Psoas muscle (tissue), 7 donors: ENCODE measurements at regions not wholly inside any gene's neighbourhood (a gene's known extent, or its start where the extent isn't known, plus 50 kb on each side); places are given as distances from the start of the nearest gene placed in this dataset.

Experiments
- ATAC-seq, 4 donors: fragments of 200-7000 bp; cut with Tn5 transposase; one replicate each; pipeline ENCODE4 v1.9.1; 2020; ENCODE audit warnings: moderate library complexity in 3 of 4, mild to moderate bottlenecking in 2 of 4
- DNase-seq, 2 donors: peaks; one replicate each; pipeline ENCODE4 v3.0.0-alpha.2; 2020
- H3K27ac ChIP-seq: fragments of 200-600 bp; one replicate; pipeline ENCODE4 v1.8.0; 2022
- H3K27me3 ChIP-seq, 3 donors: fragments of 200-600 bp in 1 of 3; one replicate each; pipeline versions ENCODE4 v1.6.1 to v1.8.0; 2013 to 2022; ENCODE audit warnings: low read length in 2 of 3, mild to moderate bottlenecking in 2 of 3, moderate library complexity in 1 of 3; ENCODE audit not compliant: insufficient read depth in 3 of 3
- H3K36me3 ChIP-seq, 2 donors: fragments of 200-600 bp in 1 of 2; one replicate each; pipeline versions ENCODE4 v1.6.1 to v1.8.0; 2013 to 2022; ENCODE audit warnings: low read depth in 1 of 2, mild to moderate bottlenecking in 1 of 2, moderate library complexity in 1 of 2; ENCODE audit not compliant: insufficient read depth in 1 of 2
- H3K4me1 ChIP-seq: fragments of 200-600 bp; one replicate; pipeline ENCODE4 v1.8.0; 2022
- H3K4me3 ChIP-seq: fragments of 200-600 bp; one replicate; pipeline ENCODE4 v1.8.0; 2022; ENCODE audit warnings: mild to moderate bottlenecking
- H3K9me3 ChIP-seq: fragments of 200-600 bp; one replicate; pipeline ENCODE4 v1.8.0; 2022
- WGBS, 3 donors: extraction: QIAGEN DNeasy Blood & Tissue Kit; methylation state at CpG; one replicate each; pipeline versions ENCODE4 v1.1.6 to v1.1.7; 2013; 5-methylcytosine and 5-hydroxymethylcytosine counted together
- intact Hi-C, 2 donors: fragments of 100-400 bp; cut with DNase I; formaldehyde crosslinking; loops; one replicate each; pipeline versions ENCODE4 v1.11.0 to v1.14.2; 2022
- TF ChIP-seq, protein P1 (sequence below): fragments of 200-600 bp; IDR thresholded peaks from one replicate; pipeline ENCODE4 v1.8.0; 2022; ENCODE audit warnings: antibody characterized with exemption
- donor health status: healthy with polysubstance abuse.
- donor health status: DM: no; HTN: no; CAD: no; lungs with moderate emphysema.
- donor health status: Bipolar disorder and iron deficiency.
- donor health status: healthy.
- donor health status: DM: yes; HTN: yes; CAD: no.
- donor health status: DM: no; HTN: no; CAD: no.
- donor health status: DM: yes; HTN: yes; CAD: no.

DNA sequence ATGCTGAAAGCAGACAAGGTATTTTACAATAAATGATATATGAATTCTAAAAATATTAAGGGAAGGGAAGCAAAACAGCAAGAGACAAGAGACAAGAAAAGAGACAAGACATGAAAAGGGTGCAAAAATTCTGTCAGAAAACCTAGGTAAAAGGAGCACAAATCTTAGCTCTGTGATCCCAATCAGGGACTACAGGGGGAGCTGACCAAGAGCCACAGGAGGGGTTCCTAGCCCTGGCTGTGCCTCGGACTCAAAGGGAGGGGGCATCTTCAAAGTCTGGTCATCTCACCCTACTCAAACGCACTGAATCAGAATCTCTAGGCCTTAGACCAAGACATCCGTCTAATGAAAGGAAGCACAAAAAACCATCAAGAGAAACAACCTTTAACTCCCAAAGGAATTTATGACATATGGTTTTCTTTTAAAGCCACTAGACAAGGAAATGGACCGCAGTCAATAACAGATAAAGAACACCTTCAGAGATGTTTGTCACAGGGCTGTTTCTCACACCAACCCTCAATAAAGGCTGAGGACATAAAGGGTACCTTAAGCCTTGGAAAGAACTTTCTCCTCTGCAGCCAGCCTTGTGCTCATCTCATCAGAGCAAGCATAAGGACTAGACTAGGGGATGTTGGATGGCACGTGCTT, 130.4 kb upstream of the CDYL start:
- Histone ChIP-seq H3K4me1 (no peaks in the 10 kb centered on the region), H3K36me3 (no peaks in the 10 kb centered on the region), H3K4me3 (no peak overlapping the region), H3K9me3 (no peaks in the 10 kb centered on the region), H3K27ac (no peak overlapping the region), H3K27me3 (no peaks in the 10 kb centered on the region)
- ATAC-seq (no peak), DNase-seq (no peak)
- TF ChIP-seq, protein P1, sequence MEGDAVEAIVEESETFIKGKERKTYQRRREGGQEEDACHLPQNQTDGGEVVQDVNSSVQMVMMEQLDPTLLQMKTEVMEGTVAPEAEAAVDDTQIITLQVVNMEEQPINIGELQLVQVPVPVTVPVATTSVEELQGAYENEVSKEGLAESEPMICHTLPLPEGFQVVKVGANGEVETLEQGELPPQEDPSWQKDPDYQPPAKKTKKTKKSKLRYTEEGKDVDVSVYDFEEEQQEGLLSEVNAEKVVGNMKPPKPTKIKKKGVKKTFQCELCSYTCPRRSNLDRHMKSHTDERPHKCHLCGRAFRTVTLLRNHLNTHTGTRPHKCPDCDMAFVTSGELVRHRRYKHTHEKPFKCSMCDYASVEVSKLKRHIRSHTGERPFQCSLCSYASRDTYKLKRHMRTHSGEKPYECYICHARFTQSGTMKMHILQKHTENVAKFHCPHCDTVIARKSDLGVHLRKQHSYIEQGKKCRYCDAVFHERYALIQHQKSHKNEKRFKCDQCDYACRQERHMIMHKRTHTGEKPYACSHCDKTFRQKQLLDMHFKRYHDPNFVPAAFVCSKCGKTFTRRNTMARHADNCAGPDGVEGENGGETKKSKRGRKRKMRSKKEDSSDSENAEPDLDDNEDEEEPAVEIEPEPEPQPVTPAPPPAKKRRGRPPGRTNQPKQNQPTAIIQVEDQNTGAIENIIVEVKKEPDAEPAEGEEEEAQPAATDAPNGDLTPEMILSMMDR: no peak
- intact Hi-C loops: loop anchor here in 1 of 2 donors (5.0 kb wide), 1 partner anchor 131 kb away; the partner anchor contains the start of gene CDYL
- WGBS, 3 donors: 62 to 72% (median 66%) methylated on average over 5 of the region's 5 CpGs

DNA sequence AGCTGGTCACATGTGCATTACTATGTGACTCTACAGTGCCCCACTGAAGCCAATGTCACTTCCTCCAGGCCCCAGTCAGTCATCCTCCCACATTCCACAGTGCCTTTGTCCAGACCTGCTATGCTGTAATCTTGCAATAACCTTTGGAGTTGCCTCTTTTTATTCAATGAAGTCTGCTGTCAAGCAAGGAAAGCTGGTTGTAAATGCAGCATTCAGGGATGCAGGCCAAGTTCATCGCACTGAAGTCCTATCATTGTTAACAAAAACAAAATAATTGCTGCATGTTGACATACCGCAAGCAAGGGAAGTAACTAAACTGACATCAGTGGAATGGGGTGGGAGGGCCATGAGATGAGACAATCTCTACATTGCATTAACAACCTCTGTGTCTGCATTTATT, 131.2 kb upstream of the CDYL start:
- H3K4me3 ChIP-seq: no peak overlapping the region
- DNase-seq (no peak), ATAC-seq (no peak)
- H3K36me3 ChIP-seq: no peaks in the 10 kb centered on the region
- H3K27me3 ChIP-seq: no peaks in the 10 kb centered on the region
- no peaks in the 10 kb centered on the region for H3K9me3 ChIP-seq
- TF ChIP-seq, protein P1: no peak
- H3K27ac ChIP-seq: no peak overlapping the region
- intact Hi-C loops: loop anchor here in 1 of 2 donors (5.0 kb wide), 1 partner anchor 132 kb away; the partner anchor contains the start of gene CDYL
- no peaks in the 10 kb centered on the region for H3K4me1 ChIP-seq
- WGBS, 3 donors: 83 to 89% (median 87%) methylated on average over 2 of the region's 2 CpGs

GRCh38 chr6:4641461-4641860, 134.7 kb upstream of the CDYL start:
- Histone ChIP-seq H3K36me3 (no peaks in the 10 kb centered on the region), H3K4me3 (no peak overlapping the region), H3K27ac (no peak overlapping the region), H3K27me3 (no peaks in the 10 kb centered on the region), H3K9me3 (no peaks in the 10 kb centered on the region), H3K4me1 (no peaks in the 10 kb centered on the region)
- no peak for DNase-seq
- intact Hi-C loops: no loop called here
- TF ChIP-seq, protein P1: no peak
- no peak for ATAC-seq
- WGBS, 3 donors: 97 to 98% (median 97%) methylated on average over 3 of the region's 3 CpGs

GRCh38 chr6:4640139-4640538, 136.1 kb upstream of the CDYL start:
- Histone ChIP-seq H3K27ac (no peak overlapping the region), H3K4me1 (no peaks in the 10 kb centered on the region), H3K27me3 (no peaks in the 10 kb centered on the region), H3K36me3 (no peaks in the 10 kb centered on the region), H3K9me3 (no peaks in the 10 kb centered on the region), H3K4me3 (no peak overlapping the region)
- 40 to 47% (median 46%) methylated on average over 4 of the region's 4 CpGs for WGBS, 3 donors
- TF ChIP-seq, protein P1: no peak
- no peak for ATAC-seq
- intact Hi-C loops: no loop called here
- DNase-seq: no peak

GRCh38 chr6:4638641-4639040, 137.6 kb upstream of the CDYL start:
- Histone ChIP-seq H3K9me3 (no peaks in the 10 kb centered on the region), H3K27ac (no peak overlapping the region), H3K4me3 (no peak overlapping the region), H3K4me1 (no peaks in the 10 kb centered on the region), H3K27me3 (no peaks in the 10 kb centered on the region), H3K36me3 (no peaks in the 10 kb centered on the region)
- WGBS, 3 donors: 95 to 100% (median 99%) methylated on average over 1 of the region's 1 CpG
- DNase-seq (no peak), ATAC-seq (no peak)
- intact Hi-C loops: no loop called here
- TF ChIP-seq, protein P1: no peak
